ENCODE measurements at regions not wholly inside any gene's neighbourhood (a gene's known extent, or its start where the extent isn't known, plus 50 kb on each side); places are given as distances from the start of the nearest gene placed in this dataset.
A peak's percentile ranks its signal among the peaks of the same experiment; 100 is the strongest.

DNA sequence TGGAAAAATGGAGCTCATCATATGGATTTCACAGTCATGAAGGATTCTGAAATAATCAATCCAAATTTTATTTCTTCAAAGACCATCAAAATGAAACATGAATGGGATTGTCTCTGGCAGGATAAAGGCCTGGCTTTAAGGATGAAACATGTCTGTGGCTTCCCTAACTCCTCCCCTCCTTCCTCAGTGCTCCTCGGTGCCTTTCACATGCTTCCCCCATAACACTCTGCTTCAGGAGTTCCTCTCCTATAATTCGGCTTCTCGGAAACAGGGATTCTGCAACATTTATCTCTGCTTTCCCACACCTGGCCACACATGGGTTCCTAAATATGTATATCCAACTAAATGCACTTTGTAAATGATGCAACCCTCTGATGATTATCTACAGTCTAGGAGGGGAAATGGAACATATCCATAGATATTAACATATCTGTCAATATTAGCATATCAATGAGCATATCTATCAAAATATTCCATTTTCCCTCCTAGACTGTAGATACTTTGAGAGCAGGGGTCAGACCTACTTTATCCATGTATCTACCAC, 153.8 kb downstream of the PLPP3 start:
- Mint-ChIP-seq H3K27me3 (ENCODE audit: low read depth, poor library complexity) (peaks cover 8% of the 10 kb centered on the region), H3K4me1 (peaks cover 5% of the 10 kb centered on the region), H3K9me3 (no peaks in the 10 kb centered on the region), H3K36me3 (ENCODE audit: low read depth) (no peaks in the 10 kb centered on the region), H3K27ac (no peak overlapping the region), H3K4me3 (no peak overlapping the region)
- TF ChIP-seq, protein P1, sequence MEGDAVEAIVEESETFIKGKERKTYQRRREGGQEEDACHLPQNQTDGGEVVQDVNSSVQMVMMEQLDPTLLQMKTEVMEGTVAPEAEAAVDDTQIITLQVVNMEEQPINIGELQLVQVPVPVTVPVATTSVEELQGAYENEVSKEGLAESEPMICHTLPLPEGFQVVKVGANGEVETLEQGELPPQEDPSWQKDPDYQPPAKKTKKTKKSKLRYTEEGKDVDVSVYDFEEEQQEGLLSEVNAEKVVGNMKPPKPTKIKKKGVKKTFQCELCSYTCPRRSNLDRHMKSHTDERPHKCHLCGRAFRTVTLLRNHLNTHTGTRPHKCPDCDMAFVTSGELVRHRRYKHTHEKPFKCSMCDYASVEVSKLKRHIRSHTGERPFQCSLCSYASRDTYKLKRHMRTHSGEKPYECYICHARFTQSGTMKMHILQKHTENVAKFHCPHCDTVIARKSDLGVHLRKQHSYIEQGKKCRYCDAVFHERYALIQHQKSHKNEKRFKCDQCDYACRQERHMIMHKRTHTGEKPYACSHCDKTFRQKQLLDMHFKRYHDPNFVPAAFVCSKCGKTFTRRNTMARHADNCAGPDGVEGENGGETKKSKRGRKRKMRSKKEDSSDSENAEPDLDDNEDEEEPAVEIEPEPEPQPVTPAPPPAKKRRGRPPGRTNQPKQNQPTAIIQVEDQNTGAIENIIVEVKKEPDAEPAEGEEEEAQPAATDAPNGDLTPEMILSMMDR (IDR thresholded peaks at IDR 0.05) = no peak
- no peak for DNase-seq

DNA sequence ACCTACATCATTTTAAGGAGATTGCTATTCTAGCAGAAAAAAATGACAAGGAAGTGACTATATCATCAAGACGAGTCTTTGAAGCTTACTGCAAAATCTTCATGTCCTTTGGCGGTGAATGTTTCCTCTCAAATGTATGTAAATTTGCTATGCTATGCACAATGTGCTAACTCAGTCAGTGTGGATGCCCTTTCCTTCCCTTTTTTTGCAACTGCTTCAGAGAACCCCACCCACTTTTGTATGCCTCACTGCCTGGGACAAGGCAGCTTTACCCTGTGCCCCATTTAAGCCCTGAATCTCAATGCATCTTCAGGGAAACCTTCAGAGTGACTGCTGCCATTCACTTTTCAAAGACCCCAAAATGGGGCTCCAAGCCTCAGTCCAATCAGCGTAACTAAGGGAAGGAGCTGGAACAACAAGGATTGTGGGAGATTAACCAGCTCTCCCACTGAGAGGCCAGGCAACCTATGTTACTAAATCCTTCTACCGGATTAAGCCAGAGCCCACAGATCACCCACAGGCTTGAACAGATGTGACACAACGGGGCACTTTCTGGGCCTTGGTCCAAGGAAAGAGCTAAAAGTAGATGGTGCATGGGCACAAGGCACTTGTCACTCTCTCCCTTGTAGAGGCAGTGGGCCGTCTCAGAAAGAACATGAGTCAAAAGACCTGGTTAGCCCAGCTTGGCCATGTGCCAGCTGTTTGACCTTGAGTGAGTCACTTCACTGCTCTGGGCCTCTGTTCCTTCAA, 154.4 kb downstream of the PLPP3 start:
- DNase-seq = no peak
- H3K4me3 Mint-ChIP-seq = no peak overlapping the region
- no peaks in the 10 kb centered on the region for H3K36me3 Mint-ChIP-seq (ENCODE audit: low read depth)
- TF ChIP-seq, protein P1 (IDR thresholded peaks at IDR 0.05) = no peak
- H3K27me3 Mint-ChIP-seq (ENCODE audit: low read depth, poor library complexity) = peaks cover 8% of the 10 kb centered on the region
- no peaks in the 10 kb centered on the region for H3K9me3 Mint-ChIP-seq
- no peak overlapping the region for H3K27ac Mint-ChIP-seq
- no peaks in the 10 kb centered on the region for H3K4me1 Mint-ChIP-seq

DNA sequence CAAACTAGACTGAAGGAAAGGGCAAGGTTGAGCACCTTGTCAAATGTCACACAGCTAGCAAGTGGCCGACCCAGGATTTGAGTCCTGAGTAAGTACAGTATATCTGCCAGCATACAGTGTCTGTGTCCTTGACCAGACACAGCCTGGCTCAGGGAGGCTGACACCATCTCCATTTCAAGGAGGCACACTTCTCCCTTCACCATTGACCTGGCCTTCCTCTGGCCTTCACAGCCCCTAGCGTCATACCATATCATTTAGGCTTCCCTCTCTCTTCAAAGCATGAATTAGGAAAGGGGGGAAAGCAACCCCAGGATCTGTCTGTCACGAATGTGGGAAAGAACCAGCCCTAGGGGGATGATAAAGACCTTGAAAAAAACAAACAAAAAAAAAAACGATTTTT, 155.6 kb downstream of the PLPP3 start:
- Mint-ChIP-seq H3K9me3 (no peaks in the 10 kb centered on the region), H3K4me1 (peaks cover 6% of the 10 kb centered on the region), H3K4me3 (no peak overlapping the region), H3K27ac (no peak overlapping the region), H3K36me3 (ENCODE audit: low read depth) (no peaks in the 10 kb centered on the region), H3K27me3 (ENCODE audit: low read depth, poor library complexity) (peaks cover 8% of the 10 kb centered on the region)
- TF ChIP-seq, protein P1 (IDR thresholded peaks at IDR 0.05) = no peak
- DNase-seq = no peak

DNA sequence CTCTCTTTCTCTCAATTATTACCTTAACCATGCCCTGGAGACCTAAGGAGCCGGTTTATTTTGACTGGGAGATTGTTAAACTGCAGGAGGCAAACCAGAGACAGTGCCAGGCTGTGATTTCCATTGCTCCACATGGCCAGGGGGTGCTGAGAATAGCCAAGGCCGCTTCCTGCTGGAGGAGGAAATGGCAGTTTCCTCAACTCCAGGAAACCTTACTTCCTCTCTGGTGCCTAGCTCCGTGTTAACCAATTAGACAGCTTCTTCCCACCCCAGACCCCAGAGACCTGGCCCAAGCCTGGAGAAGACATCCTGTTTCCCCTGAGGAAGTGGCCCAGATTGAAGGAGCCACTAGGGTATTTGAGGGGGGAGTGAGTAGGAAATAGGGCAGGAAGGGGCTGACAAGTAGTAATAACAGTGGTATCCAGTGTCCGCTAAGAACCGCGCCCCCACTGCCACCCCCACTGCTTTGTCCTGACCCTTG, 161.2 kb downstream of the PLPP3 start:
- H3K4me1 Mint-ChIP-seq = peaks cover 50% of the 10 kb centered on the region

DNA sequence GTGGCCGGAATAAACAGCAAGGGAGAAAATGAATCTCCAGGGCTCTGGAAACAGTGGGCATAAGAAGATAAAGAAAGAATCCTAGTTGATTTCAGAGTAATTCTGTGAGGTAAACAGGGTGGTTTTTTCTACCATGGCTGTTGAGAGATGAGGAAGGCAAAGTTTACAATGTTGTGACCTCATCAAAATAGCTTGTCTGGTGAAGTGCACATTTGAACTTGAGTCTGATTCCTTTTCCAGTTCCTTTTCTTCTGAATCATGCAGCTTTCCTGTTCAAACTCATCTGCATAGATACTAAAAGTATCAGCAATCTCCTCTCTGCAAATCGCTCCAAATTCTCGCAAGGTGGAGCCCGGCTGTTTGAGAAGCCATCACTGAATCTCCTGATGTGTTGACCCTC, 161.7 kb downstream of the PLPP3 start:
- TF ChIP-seq, protein P1 (IDR thresholded peaks at IDR 0.05) = no peak
- no peaks in the 10 kb centered on the region for H3K9me3 Mint-ChIP-seq
- H3K27me3 Mint-ChIP-seq (ENCODE audit: low read depth, poor library complexity) = peaks cover 4% of the 10 kb centered on the region
- no peak for DNase-seq
- H3K4me1 Mint-ChIP-seq = peaks cover 50% of the 10 kb centered on the region
- H3K27ac Mint-ChIP-seq = peak overlapping the region; percentile 6
- no peaks in the 10 kb centered on the region for H3K36me3 Mint-ChIP-seq (ENCODE audit: low read depth)
- H3K4me3 Mint-ChIP-seq = no peak overlapping the region

More for the DNA sequence above, 161.2 kb downstream of the PLPP3 start:
- peaks cover 4% of the 10 kb centered on the region for H3K27me3 Mint-ChIP-seq (ENCODE audit: low read depth, poor library complexity)
- H3K9me3 Mint-ChIP-seq = no peaks in the 10 kb centered on the region
- no peaks in the 10 kb centered on the region for H3K36me3 Mint-ChIP-seq (ENCODE audit: low read depth)
- no peak overlapping the region for H3K4me3 Mint-ChIP-seq
- H3K27ac Mint-ChIP-seq = no peak overlapping the region
- TF ChIP-seq, protein P1 (IDR thresholded peaks at IDR 0.05) = no peak
- DNase-seq = no peak

DNA sequence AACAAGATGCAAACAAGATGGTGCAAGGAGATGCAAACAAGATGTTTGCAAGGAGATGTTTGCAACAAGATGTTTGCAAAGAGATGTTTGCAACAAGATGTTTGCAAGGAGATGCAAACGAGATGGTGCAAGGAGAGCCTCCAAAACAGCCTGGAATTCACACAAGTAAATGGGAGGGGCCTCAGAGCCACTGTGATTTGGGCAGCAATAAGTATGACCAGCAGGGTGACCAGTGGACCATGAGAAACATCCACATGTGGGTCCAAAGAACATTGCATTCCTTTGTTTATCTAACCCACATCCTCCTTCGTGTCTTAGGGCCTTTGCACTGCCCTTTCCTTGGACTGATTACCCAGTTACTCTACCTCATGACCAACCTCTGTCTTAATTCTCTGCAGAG, 162.9 kb downstream of the PLPP3 start:
- no peak for DNase-seq
- H3K9me3 Mint-ChIP-seq = peaks cover 2% of the 10 kb centered on the region
- no peak overlapping the region for H3K27ac Mint-ChIP-seq
- peaks cover 4% of the 10 kb centered on the region for H3K27me3 Mint-ChIP-seq (ENCODE audit: low read depth, poor library complexity)
- peaks cover 50% of the 10 kb centered on the region for H3K4me1 Mint-ChIP-seq
- H3K4me3 Mint-ChIP-seq = no peak overlapping the region
- TF ChIP-seq, protein P1 (IDR thresholded peaks at IDR 0.05) = no peak
- peaks cover 1% of the 10 kb centered on the region for H3K36me3 Mint-ChIP-seq (ENCODE audit: low read depth)

Data from nephron progenitor cell (in vitro differentiated cells).